SK-MEL-5 (cell line): ENCODE measurements at regions not wholly inside any gene's neighbourhood (a gene's known extent, or its start where the extent isn't known, plus 50 kb on each side); places are given as distances from the start of the nearest gene placed in this dataset.
"Not testable (repeated sequence)": the region's sequence is repeated elsewhere in the genome, so short reads cannot be mapped to it uniquely, and the experiment has no call there.

Experiments used
- DNase-seq: peaks from one replicate; pipeline ENCODE4 v3.0.0-alpha.2; 2016; ENCODE audit warnings: low read depth, low spot score
- in situ Hi-C: cut with HindIII; loops from 2 replicates; pipeline ENCODE4 v1.10.0; 2016; ENCODE audit warnings: low sequenced_read_pairs, high pct_unique_total_duplicates, low pct_unique_long_range_greater_than_20kb

DNA sequence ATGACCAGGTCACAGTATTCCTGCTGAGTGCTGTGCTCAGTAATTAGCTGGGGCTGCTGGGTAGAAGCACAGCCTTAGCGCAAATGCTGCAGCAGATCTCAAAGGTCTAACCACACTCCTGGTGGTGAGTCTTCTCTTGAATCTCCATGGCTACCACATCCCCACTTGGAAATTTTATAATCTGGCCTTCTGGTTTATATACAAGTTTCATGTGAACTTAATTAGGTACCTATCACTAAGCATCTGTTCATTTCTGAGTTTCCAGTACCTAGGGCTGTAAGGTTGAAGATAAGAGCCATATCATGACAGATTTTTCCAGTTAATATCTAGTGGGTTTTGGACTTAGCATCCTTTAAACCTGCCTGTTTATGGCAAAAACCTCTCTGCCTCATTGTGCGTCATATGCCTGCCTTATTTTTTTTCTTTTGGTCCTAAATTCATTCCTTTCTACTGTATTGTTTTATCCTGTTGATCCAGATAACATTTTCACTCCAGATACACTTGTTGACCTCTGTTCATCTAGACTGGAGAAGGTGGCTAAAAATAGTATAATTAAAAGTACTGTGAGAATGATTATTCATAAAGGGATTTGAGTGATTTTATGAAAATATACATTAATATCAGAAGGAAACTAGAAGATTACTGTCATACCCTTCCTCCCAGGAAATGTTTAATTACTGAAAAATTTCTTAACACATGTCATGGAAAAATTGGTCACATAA lies 168.4 kb upstream of the THUMPD2 start:
- in situ Hi-C loops, result no loop called here
- no peak for DNase-seq

DNA sequence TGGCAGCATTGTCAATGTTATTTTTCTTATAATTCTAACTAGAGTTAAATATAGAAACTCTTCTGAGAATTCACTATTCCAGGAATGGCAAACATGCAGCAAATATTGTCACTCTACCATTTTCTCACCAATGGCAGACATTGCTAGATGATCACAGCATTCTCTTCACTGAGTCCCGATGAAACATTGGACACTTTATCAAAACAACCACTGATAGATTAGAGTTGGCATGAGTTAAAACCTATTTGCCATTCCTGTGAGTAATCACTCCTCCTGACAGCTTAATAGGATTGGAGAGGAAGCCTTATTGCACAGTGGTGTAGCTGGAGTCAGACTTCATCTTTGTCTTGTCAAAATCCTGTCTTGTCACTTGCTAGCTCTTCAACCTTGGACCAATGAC lies 163.9 kb upstream of the THUMPD2 start:
- in situ Hi-C loops, result no loop called here

DNA sequence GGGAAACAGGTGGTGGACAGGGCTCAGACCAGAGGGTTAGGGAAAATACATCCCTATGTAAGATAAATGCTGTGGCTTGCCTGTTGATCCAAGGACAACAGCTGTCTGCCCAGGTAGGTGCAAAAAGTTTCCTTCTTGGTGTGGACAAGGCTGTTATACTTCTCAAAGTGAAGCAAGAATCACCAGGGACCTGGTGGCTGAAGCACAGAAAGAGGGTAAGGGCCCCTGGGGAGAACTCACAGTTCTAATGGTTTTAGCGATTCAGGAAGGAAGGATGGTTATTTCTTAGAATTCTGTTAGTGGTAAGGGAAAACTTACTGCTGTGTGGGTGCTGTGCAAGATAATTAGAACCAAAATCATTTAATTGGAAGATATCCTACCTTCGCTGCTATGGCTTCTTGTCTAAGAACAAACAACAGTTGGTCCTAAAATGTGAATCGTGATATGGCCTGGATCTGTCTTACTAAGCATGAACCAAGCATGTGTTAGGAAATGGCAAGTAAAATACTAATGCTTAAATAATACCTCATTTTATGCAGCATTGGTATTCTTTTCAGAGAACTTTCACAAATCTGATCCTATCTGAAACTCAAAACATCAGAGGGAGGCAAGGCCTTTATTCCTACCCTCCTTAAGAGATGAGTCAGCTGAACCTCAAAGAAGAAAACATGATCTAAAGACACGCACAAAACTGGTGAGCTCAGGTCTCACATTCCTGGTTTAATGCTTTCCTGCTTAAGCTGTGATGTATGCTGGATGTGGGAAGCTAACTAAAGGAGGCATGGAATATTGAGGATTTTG lies 159.2 kb upstream of the THUMPD2 start:
- in situ Hi-C loops, result no loop called here

More for the DNA sequence above, 163.9 kb upstream of the THUMPD2 start:
- no peak for DNase-seq

DNA sequence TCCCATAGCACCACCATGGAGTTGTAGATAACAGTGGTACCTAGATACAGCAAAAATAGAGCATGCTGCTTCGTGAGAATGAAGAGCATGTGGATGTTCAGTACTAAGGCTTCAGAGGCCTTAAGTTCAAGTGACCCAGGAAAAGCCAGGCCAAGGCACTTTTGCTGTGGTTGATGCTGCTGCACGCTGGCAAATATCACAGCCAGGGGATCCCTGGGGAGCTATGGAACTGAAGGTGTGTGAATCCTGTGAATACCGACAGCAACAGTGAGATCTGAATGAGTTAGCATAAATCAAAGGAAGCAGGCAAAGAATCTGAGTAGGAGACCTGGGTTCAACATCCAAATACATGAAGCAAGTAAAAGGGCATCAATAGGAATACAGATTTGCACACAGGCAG lies 158.6 kb upstream of the THUMPD2 start:
- DNase-seq, result no peak
- in situ Hi-C loops, result no loop called here

More for the DNA sequence above, 159.2 kb upstream of the THUMPD2 start:
- no peak for DNase-seq

DNA sequence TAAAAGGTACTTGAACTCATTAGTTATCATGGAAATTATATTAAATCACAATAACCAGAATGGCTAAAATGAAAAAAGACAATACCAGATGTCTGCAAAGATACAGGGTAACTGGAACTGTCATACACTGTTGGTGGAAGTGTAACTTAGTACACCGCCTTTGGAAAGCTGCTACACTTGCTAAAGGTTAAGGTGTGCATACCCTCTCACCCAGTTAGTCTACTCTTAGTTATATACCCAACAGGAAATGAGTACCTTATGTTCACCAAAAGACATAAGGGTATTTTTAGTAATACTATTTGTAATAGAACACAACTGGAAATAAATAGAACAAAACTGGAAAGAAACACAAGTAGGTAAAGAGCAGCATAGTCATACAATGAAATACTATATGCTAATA lies 155.8 kb upstream of the THUMPD2 start:
- no peak for DNase-seq
- in situ Hi-C loops, result no loop called here

DNA sequence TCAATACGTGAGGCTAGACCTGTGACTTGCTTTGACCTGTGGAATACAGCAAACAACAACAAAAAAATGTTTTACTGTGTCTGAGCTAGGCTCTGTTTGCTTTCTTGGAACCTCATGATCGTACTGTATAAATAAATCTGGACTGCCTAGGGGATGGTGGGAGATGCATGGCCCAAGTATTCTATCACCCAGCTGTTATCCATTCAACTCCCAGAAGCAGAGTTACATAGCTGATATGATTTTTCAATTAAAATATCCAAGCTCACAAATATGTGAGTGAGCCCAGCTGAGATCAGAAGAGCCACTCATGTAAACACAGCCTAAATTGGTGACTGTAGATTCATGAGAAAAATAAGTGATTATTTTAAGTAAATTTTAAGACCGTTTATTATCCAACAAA lies 154.1 kb upstream of the THUMPD2 start:
- in situ Hi-C loops, result no loop called here
- DNase-seq, result no peak

DNA sequence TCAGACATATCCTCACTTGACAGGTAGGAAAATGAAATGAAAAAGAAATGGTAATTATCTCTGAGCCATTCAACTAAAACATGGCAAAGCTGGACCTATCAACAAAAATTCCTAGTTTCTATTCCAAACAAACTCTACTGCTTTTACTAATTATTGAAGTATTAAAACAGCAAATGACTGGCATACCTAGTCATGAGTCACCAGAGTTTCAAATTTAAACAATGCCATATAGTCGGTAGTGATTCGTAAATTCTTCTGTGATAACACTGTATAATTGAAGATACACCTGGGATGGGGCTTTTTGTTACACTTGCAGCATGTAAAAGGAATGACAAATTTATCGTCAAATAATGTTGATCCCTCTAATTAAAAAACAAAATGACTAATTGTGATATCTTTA lies 153.1 kb upstream of the THUMPD2 start:
- in situ Hi-C loops, result no loop called here
- no peak for DNase-seq

DNA sequence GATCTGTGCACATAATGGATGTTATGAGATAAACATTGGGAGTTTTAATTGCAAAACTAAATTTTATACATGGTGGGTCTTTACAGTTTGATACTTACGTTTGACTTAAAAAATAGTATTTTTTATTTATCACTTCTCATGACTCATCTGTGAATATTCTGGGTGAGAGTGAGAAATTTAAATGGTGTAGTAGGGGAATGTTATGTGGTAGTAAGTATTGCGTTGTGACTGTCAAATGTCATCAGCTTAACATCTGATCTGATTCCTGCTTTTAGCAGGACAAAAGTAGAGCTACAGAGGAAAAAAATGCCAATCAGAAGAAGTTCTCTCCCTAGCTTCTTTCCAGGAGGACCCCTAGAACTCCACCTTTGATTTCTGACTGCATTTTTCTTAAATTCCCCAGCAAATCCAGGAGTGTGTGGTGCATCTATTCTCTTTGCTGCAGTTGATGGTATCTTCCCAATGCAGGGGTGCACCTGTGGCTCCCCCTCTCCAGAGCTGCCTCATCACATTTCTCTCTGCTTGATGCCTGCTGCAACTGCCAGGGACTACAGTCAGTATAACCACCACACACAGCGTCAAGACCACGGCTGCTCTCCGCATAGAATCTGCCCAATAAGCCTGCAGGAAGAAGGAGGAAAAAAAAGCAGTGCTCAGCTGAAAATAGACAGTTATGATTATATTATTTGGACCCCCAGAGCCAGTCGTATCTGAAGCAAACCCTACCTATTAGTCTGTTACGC lies 151.3 kb upstream of the THUMPD2 start:
- no peak for DNase-seq
- in situ Hi-C loops, result no loop called here

DNA sequence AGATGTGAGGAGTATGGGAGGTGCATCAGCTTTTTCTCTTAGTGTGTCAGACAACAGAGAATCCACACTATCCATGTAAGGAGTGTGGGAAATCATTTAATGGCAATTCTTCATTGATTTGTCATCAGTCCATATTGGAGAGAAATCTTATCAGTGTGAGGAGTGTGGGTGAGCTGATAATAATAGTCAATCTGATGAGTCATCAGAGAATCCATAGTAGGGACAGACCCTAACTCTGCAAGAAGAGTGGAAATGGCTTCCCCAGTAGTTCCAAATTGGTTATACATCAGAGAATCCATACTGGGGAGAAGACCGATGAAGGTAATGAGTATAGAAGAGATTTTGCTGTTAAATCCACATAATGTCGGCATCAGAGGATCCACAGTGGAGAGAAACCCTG lies 150.5 kb upstream of the THUMPD2 start:
- in situ Hi-C loops, result no loop called here
- no peak for DNase-seq

DNA sequence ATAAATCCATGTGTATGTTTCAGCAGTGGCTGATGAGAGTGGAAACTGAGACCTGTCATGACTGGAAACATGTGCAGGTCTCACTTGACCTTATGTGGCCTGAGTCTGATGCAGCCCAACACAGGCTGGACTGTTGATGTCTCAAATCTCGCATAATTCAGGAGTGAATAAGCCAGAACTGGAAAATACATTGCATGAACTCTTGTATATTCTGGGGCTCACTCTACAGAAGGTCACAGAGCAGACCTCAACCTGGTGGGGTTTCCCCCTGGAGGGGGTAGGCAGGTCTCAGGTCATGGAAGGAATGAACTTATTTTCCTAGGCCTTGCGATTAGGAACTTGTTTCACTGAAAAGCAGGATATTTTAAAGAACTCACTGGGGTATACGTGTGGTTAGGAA lies 146.3 kb upstream of the THUMPD2 start:
- DNase-seq, result no peak

DNA sequence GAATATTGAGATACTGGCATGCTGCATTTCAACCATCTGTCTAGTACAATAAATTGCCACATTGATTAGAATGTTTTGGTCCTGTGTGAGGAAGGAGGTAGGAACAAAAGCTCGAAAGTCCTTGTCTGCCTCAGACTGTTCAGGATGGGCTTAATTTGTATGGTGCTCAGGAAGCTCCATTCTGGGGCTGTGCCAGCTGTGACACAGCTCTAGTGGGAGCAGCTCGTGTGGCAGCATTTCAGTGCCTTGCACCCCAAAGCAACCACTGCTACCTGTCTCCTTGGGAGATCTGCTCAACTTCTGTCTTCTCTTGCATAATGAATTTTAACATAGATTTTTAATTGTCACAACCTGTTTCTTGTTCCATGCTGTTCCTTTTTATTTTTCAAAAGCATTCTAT lies 144.4 kb upstream of the THUMPD2 start:
- in situ Hi-C loops, result no loop called here
- no peak for DNase-seq

More for the DNA sequence above, 146.3 kb upstream of the THUMPD2 start:
- in situ Hi-C loops, result no loop called here

DNA sequence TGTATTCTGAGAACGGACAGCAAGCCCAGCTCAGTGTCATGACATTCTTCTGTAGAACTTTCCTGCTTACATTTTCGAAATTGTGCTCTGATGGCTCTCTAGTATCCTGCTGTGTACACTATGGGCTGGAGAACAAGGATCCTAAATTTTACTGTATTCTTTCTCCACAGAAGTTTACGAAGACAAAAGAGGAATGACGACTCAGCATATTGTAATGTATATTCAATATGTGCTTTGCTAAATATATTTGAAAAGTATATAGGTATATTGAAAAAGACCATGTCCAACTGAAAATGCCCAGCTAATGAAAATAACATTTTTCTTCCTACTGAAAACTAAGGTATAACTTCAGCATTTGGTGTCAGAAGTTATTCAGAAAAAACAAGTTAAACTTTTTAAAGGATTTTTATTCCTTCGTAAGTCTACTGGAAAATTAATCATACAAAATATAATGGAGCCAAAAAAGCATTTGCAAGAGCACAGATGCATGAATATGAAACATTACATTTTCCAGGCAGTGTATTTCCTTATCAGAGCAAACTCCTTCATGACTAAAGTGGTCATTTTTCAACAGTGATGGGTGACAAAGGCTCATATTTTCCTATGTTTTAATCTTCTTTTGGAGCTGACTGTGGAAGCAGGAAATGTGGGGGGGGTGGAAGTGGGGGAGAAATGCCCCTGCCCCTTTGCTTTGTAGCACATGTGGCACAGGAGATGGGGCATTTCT lies 143.8 kb upstream of the THUMPD2 start:
- DNase-seq, result no peak
- in situ Hi-C loops, result no loop called here

DNA sequence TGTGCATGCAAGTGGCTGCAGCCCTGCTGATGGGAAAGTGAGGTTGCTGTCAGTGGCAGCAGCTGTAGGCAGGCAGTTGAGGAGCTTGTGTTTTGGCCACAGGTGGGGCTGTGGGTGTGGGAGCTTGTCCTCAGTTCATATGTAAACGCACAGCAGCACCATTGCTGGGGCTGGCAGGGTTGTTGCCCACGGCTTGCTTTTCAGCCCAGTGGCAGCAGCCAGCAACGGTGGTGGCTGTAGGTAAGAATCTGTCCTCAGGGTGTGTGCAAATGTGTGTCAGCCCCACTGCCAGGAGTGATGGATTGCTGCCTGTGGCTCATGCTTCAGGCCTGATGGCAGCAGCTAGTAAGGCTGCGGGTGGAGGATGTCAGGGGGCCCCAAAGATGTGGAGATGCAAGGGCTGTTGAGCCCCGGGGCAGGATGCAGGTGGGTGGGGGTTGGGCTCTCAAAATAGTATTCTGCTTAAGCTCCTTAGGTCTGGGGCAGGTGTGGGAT lies 141.3 kb upstream of the THUMPD2 start:
- in situ Hi-C loops, result no loop called here
- DNase-seq, result no peak

DNA sequence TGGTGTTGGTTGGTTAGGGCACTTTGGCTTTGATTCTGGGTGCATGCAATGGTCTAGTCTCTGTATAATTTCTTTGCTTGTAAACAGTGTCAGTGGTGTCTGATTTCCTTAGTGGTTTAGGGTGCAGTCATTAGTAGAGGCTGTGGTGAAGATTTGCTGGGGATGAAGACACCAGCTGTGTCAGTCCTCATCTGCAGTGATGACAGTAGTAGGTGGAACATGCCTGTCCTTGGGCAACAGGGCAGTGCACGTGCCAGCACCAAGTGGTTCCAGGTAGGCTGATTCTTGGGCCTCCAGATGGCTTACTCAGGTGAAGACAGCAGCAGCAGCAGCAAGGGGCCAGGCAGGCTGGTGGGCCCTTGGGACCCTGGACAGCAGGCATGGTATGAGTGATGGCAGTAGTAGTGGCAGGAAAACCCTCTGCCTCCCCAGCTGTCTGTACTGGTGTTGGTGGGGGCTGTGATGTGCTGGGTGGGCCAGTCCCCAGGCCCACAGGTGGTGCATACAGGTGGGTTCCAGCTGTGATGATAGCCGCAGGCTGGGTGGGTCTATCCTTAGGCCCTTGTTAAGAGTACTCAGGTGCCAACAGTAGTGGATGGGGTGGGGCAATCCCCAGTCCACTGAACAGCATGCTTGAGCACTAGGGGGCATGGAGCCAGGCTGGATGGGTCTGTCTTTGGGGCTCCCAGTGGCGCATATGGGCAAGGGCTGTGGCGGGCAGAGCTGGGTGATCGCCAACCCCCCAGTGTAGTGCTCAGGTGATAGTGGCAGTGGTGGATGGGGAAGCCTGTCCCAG lies 140.7 kb upstream of the THUMPD2 start:
- DNase-seq, result no peak
- in situ Hi-C loops, result no loop called here

DNA sequence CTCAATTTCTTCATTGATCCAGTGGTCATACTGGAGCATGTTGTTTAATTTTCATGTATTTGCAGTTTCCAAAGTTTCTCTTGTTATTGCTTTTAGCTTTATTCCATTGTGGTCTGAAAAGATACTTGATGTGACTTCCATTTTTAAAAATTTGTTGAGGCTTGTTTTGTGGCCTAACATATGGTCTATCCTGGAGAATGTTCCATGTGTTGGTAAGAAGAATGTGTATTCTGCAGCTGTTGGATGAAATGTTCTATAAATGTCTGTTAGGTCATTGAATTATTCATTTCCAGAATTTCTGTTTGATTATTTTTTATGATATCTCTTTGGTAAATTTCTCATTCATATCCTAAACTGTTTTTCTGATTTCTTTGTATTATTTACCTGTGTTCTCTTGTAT lies 139.8 kb upstream of the THUMPD2 start:
- in situ Hi-C loops, result no loop called here
- DNase-seq, result no peak

DNA sequence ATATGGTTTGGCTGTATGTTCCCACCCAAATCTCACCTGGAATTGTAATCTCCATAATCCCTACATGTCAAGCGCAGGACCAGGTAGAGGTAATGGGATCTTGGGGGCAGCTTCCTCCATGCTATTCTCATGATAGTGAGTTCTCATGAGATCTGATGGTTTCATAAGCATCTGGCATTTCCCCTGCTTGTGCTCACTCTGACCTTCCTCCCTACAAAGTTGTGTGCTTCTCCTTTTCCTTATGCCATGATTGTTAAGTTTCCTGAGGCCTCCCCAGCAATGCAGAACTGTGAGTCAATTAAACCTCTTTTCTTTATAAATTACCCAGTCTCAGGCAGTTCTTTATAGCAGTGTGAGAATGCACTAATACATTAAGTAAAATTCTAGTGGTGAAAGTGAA lies 138.3 kb upstream of the THUMPD2 start:
- in situ Hi-C loops, DNase-seq: not testable (repeated sequence)

DNA sequence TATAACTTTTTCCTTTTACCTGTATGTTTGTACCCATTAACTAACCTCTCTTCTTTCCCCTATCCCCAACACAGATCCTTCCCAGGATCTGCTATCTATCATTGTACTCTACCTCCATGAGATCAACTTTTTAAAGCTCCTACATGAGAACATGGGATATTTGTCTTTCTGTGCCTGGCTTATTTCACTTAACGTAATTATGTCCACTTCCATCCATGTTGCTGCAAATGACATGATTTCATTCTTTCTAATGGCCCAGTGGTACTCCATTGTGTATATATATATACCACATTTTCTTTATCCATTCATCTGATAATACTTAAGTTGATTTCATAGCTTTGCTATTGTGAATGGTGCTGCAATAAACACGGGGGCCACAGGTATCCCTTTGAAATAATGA lies 135.9 kb upstream of the THUMPD2 start:
- in situ Hi-C loops, result no loop called here
- DNase-seq, result no peak
